ENCODE measurements at regions not wholly inside any gene's neighbourhood (a gene's known extent, or its start where the extent isn't known, plus 50 kb on each side); places are given as distances from the start of the nearest gene placed in this dataset.

- H3K27ac ChIP-seq, result no peak overlapping the region
- no peak overlapping the region for H3K4me3 ChIP-seq
- no peaks in the 10 kb centered on the region for H3K27me3 ChIP-seq
- peaks cover 0 to 94% (median 55%) of the 10 kb centered on the region in 9 donors for H3K36me3 ChIP-seq
- 88 to 94% (median 91%) methylated on average over 3 of the region's 3 CpGs for WGBS, 4 donors
- no peak for ATAC-seq
- TF ChIP-seq POLR2A (IDR thresholded peaks at IDR 0.05), result no peak
- no peak for TF ChIP-seq CTCF (IDR thresholded peaks at IDR 0.05)
- no peaks in the 10 kb centered on the region for H3K9me3 ChIP-seq
- no peak for DNase-seq
- intact Hi-C loops (cut with DNase I), result loop anchor here in 3 of 10 donors (10.0 kb wide), 3 partner anchors 225 to 335 kb away; no protein-coding TSS in a partner anchor
- no peaks in the 10 kb centered on the region for H3K4me1 ChIP-seq
Measured at GRCh38 chr4:122229857-122230256, 77.7 kb downstream of the BLTP1 start.

- peak in 1 of 4 donors; percentile 76 for ATAC-seq
- peaks cover 0 to 89% (median 54%) of the 10 kb centered on the region in 9 donors for H3K36me3 ChIP-seq
Measured at GRCh38 chr4:122232633-122233032, 80.5 kb downstream of the BLTP1 start.

GRCh38 chr4:122234686-122235085, 82.6 kb downstream of the BLTP1 start:
- no peak overlapping the region for H3K4me3 ChIP-seq
- ATAC-seq (no peak), DNase-seq (no peak)
- peaks cover 0 to 87% (median 56%) of the 10 kb centered on the region in 9 donors for H3K36me3 ChIP-seq
- 94 to 97% (median 95%) methylated on average over 3 of the region's 3 CpGs for WGBS, 4 donors
- H3K9me3 ChIP-seq, result no peaks in the 10 kb centered on the region
- H3K27me3 ChIP-seq, result no peaks in the 10 kb centered on the region
- intact Hi-C loops (cut with DNase I), result no loop called here
- no peak for TF ChIP-seq POLR2A (IDR thresholded peaks at IDR 0.05)
- H3K27ac ChIP-seq, result no peak overlapping the region
- H3K4me1 ChIP-seq, result peaks cover 0 to 7% (median 0%) of the 10 kb centered on the region in 12 donors

More at GRCh38 chr4:122232633-122233032, 80.5 kb downstream of the BLTP1 start:
- Histone ChIP-seq H3K4me1 (peaks cover 0 to 7% (median 0%) of the 10 kb centered on the region in 12 donors), H3K27me3 (no peaks in the 10 kb centered on the region), H3K27ac (no peak overlapping the region), H3K4me3 (no peak overlapping the region), H3K9me3 (no peaks in the 10 kb centered on the region)
- DNase-seq, result no peak
- 57 to 72% (median 69%) methylated on average over 3 of the region's 3 CpGs for WGBS, 4 donors
- intact Hi-C loops (cut with DNase I), result no loop called here
- TF ChIP-seq CTCF (IDR thresholded peaks at IDR 0.05) (no peak), POLR2A (IDR thresholded peaks at IDR 0.05) (no peak)

- intact Hi-C loops (cut with DNase I), result no loop called here
- Histone ChIP-seq H3K27ac (no peak overlapping the region), H3K36me3 (peaks cover 0 to 97% (median 82%) of the 10 kb centered on the region in 9 donors), H3K4me3 (no peak overlapping the region), H3K4me1 (no peaks in the 10 kb centered on the region), H3K9me3 (no peaks in the 10 kb centered on the region), H3K27me3 (no peaks in the 10 kb centered on the region)
- WGBS, 4 donors, result 95 to 98% (median 96%) methylated on average over 4 of the region's 4 CpGs
- DNase-seq, result no peak
- no peak for TF ChIP-seq POLR2A (IDR thresholded peaks at IDR 0.05)
- no peak for TF ChIP-seq CTCF (IDR thresholded peaks at IDR 0.05)
- no peak for ATAC-seq
Measured at GRCh38 chr4:122243785-122244184, 91.7 kb downstream of the BLTP1 start.

- no peak overlapping the region for H3K4me3 ChIP-seq
- ATAC-seq (no peak), DNase-seq (no peak)
- H3K4me1 ChIP-seq, result no peaks in the 10 kb centered on the region
- intact Hi-C loops (cut with DNase I), result no loop called here
- TF ChIP-seq CTCF (IDR thresholded peaks at IDR 0.05), result no peak
- TF ChIP-seq POLR2A (IDR thresholded peaks at IDR 0.05), result no peak
- peaks cover 0 to 97% (median 84%) of the 10 kb centered on the region in 9 donors for H3K36me3 ChIP-seq
- no peaks in the 10 kb centered on the region for H3K9me3 ChIP-seq
- WGBS, 4 donors, result 90 to 92% (median 91%) methylated on average over 3 of the region's 3 CpGs
- no peaks in the 10 kb centered on the region for H3K27me3 ChIP-seq
- no peak overlapping the region for H3K27ac ChIP-seq
Measured at GRCh38 chr4:122244764-122245163, 92.6 kb downstream of the BLTP1 start.

All from heart left ventricle (tissue), 16 donors.